IMR-90 (cell line): ENCODE measurements at regions not wholly inside any gene's neighbourhood (a gene's known extent, or its start where the extent isn't known, plus 50 kb on each side); places are given as distances from the start of the nearest gene placed in this dataset.

Source experiments
- CEBPB ChIP-seq: IDR thresholded peaks from 2 replicates; pipeline ENCODE4 v1.6.1; 2012; ENCODE audit warnings: low read depth, low read length, improper control_type of control experiment
- CTCF ChIP-seq: conservative IDR thresholded peaks from 2 replicates; pipeline ENCODE4 v1.5.1; 2012; ENCODE audit warnings: mild to moderate bottlenecking, low read depth, low read length, improper control_type of control experiment
- MAFK ChIP-seq: IDR thresholded peaks from 2 replicates; pipeline ENCODE4 v1.6.1; 2012; ENCODE audit warnings: low read depth, low read length, improper control_type of control experiment
- POLR2A ChIP-seq: IDR thresholded peaks from 2 replicates; pipeline ENCODE4 v1.6.1; 2012; ENCODE audit warnings: mild to moderate bottlenecking, low read depth, low read length
- RAD21 ChIP-seq: IDR thresholded peaks from 2 replicates; pipeline ENCODE4 v1.6.1; 2012; ENCODE audit warnings: low read length, improper control_type of control experiment
- RCOR1 ChIP-seq: IDR thresholded peaks from 2 replicates; pipeline ENCODE4 v1.6.1; 2012; ENCODE audit warnings: mild to moderate bottlenecking, low read length, improper control_type of control experiment; ENCODE audit not compliant: insufficient replicate concordance
- SMC3 ChIP-seq: fragments of 150-350 bp; IDR thresholded peaks from 2 replicates; pipeline ENCODE4 v1.6.1; 2016; ENCODE audit warnings: low read depth, mild to moderate bottlenecking, antibody characterized with exemption, low read length, moderate library complexity

- TF ChIP-seq MAFK (no peak), SMC3 (no peak), POLR2A (no peak), CTCF (no peak), RAD21 (no peak), CEBPB (no peak), RCOR1 (no peak)
Measured at GRCh38 chr10:20963721-20964595, 66.8 kb upstream of the NEBL start.
